Osteoblast (primary cell): ENCODE measurements at regions not wholly inside any gene's neighbourhood (a gene's known extent, or its start where the extent isn't known, plus 50 kb on each side); places are given as distances from the start of the nearest gene placed in this dataset.
A peak's percentile ranks its signal among the peaks of the same experiment; 100 is the strongest.

Experiments used
- DNase-seq: peaks from one replicate; pipeline ENCODE4 v3.0.0; 2011; ENCODE audit warnings: low spot score, mixed read lengths; ENCODE audit not compliant: insufficient read length; ENCODE audit errors: missing footprints
- H2AFZ ChIP-seq: 2 replicates; pipeline ENCODE4 v1.6.0; 2011; ENCODE audit warnings: mild to moderate bottlenecking, low read length
- H3K27ac ChIP-seq: 2 replicates; pipeline ENCODE4 v1.5.1; 2011; ENCODE audit warnings: mild to moderate bottlenecking, low read depth, low read length, moderate library complexity
- H3K27me3 ChIP-seq: 2 replicates; pipeline ENCODE4 v1.6.0; 2012; ENCODE audit warnings: mild to moderate bottlenecking, control low read depth, inconsistent platforms, low read length, moderate library complexity; ENCODE audit not compliant: insufficient read depth
- H3K36me3 ChIP-seq: 2 replicates; pipeline ENCODE4 v1.5.1; 2011; ENCODE audit warnings: mild to moderate bottlenecking, low read length, control low read depth, moderate library complexity; ENCODE audit not compliant: insufficient read depth
- H3K4me1 ChIP-seq: 2 replicates; pipeline ENCODE4 v1.5.1; 2011; ENCODE audit warnings: mild to moderate bottlenecking, low read length, control low read depth, moderate library complexity; ENCODE audit not compliant: insufficient read depth
- H3K4me2 ChIP-seq: 2 replicates; pipeline ENCODE4 v1.6.0; 2011; ENCODE audit warnings: mild to moderate bottlenecking, low read length; ENCODE audit not compliant: insufficient read depth
- H3K4me3 ChIP-seq: fragments of 200-600 bp; sonication (generic); 3 replicates; pipeline ENCODE4 v1.5.1; 2012; ENCODE audit warnings: mild to moderate bottlenecking, low read length, inconsistent platforms; ENCODE audit not compliant: insufficient read depth
- H3K79me2 ChIP-seq: 2 replicates; pipeline ENCODE4 v1.6.0; 2012; ENCODE audit warnings: mild to moderate bottlenecking, low read length, control low read depth, inconsistent platforms; ENCODE audit not compliant: insufficient read depth
- H3K9me3 ChIP-seq: 2 replicates; pipeline ENCODE4 v1.5.1; 2011; ENCODE audit warnings: low read depth, low read length, control low read depth
- H4K20me1 ChIP-seq: 2 replicates; pipeline ENCODE4 v1.6.0; 2012; ENCODE audit warnings: mild to moderate bottlenecking, low read length, control low read depth; ENCODE audit not compliant: insufficient read depth
- CTCF ChIP-seq: IDR thresholded peaks from 2 replicates; pipeline ENCODE4 v1.5.1; 2011; ENCODE audit warnings: mild to moderate bottlenecking, low read depth, low read length, moderate library complexity; ENCODE audit errors: extremely low read depth

DNA sequence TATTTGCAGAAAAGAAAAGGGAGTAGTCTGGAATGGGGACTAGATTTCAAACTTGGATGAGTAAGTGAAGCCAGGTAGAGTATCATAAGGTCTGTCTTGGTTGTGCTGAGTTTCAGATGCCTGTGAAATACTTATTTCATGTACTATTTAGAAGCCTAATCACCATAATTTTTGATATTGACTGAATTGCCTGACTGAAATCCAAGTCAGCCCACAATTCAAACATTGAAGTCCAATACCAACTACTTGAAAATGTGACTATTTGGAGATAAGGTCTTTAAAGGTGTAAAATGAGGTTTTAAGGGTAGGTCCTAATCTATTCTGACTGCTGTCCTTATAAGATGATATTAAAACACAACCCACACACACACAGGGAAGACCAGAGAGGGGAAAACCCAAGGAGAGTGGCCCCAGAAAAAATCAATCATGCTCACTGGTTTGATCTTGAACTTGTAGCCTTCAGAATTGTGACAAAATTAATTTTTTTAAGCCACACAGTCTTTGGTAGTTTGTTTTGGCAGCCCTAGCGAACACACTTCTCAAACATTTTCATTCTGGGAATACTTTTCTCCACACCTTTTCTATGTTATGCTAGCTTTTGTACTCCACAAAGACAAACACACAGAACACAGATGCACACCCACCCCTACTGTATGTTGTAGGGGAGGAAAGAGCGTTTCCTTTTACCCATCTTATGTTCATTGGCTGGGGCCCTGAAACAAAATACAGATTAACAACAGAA lies 126.3 kb downstream of the HFE start:
- H3K4me1 ChIP-seq = peaks cover 20% of the 10 kb centered on the region
- H3K4me3 ChIP-seq = no peak overlapping the region
- TF ChIP-seq CTCF = no peak
- H4K20me1 ChIP-seq = no peaks in the 10 kb centered on the region
- no peaks in the 10 kb centered on the region for H3K36me3 ChIP-seq
- H3K27ac ChIP-seq = no peak overlapping the region
- no peak for DNase-seq
- H3K4me2 ChIP-seq = no peak overlapping the region
- H3K9me3 ChIP-seq = no peaks in the 10 kb centered on the region
- no peaks in the 10 kb centered on the region for H3K27me3 ChIP-seq
- no peak overlapping the region for H2AFZ ChIP-seq
- H3K79me2 ChIP-seq = no peaks in the 10 kb centered on the region

DNA sequence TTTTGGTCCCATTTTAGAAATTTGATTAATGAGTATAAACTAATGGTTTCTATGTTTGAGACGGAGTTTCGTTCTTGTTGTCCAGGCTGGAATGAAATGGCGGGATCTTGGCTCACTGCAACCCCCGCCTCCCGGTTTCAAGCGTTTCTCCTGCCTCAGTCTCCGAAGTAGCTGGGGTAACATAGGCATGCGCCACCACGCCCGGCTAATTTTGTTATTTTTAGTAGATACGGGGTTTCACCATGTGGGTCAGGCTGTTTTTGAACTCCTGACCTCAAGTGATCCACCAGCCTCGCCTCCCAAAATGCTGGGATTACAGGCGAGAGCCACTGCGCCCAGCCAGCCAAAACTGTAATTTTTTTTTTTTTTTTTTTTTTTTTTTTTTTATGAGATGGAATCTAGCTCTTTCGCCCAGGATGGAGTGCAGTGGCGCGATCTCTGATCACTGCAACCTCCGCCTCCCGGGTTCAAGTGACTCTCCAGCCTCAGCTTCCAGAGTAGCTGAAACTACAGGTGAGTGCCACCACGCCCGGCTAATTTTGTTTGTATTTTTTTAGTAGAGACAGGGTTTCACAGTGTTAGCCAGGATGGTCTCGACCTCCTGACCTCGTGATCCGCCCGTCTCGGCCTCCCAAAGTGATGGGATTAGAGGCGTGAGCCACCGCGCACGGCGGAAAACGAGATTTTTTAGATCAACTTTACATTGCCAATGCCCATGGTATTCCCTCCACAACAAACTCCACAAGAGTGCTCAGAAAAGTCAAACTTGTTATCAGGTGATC lies 127.8 kb downstream of the HFE start:
- Histone ChIP-seq H3K4me1 (peaks cover 20% of the 10 kb centered on the region), H3K4me2 (peak overlapping the region; percentile 97), H3K27me3 (no peaks in the 10 kb centered on the region), H2AFZ (no peak overlapping the region), H3K9me3 (no peaks in the 10 kb centered on the region), H3K27ac (peak overlapping the region; percentile 97), H3K4me3 (peak overlapping the region; percentile 66), H4K20me1 (no peaks in the 10 kb centered on the region), H3K79me2 (no peaks in the 10 kb centered on the region), H3K36me3 (no peaks in the 10 kb centered on the region)
- no peak for DNase-seq
- TF ChIP-seq CTCF = no peak

DNA sequence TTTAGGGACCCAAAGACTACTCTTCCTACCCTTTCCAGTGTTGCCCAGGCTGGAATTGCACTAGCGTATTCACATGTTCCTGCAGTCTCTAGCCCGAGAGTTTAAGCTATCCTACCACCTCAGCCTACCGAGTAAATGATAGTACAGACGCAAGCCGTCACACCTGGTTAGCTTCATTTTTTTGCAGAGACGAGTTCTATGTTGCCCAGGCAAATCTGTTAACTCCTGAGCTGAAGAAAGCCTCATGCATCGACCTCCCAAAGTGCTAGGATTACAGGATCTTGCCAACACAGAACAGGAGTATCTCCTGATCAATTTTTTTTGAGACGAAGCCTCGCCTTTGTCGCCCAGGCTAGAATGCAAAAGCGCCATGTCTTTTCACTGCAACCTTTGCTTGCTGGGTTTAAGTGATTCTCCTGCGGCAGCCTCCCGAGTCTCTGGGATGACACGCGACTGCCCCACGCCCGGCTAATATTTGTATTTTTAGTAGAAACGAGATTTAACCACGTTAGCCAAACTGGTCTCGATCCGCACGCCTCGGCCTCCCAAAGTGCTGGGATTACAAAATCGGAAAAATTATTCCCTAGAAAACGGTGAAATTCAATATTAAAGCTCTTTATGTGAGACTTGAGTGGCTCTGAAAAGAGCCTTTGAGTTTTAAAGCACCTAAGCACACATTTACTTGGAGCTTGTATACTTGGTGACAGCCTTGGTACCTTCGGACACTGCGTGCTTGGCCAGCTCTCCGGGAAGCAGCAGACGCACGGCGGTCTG lies 128.5 kb downstream of the HFE start:
- H3K4me2 ChIP-seq = peak overlapping the region; percentile 97

More for the DNA sequence above, 128.5 kb downstream of the HFE start:
- peak overlapping the region; percentile 97 for H3K27ac ChIP-seq
- H3K4me1 ChIP-seq = peaks cover 20% of the 10 kb centered on the region
- no peaks in the 10 kb centered on the region for H3K36me3 ChIP-seq
- no peak for DNase-seq
- peak overlapping the region; percentile 66 for H3K4me3 ChIP-seq
- H3K9me3 ChIP-seq = no peaks in the 10 kb centered on the region
- H4K20me1 ChIP-seq = no peaks in the 10 kb centered on the region
- no peaks in the 10 kb centered on the region for H3K27me3 ChIP-seq
- H2AFZ ChIP-seq = peak overlapping the region; percentile 38
- H3K79me2 ChIP-seq = no peaks in the 10 kb centered on the region
- TF ChIP-seq CTCF = no peak
